ENCODE measurements at regions not wholly inside any gene's neighbourhood (a gene's known extent, or its start where the extent isn't known, plus 50 kb on each side); places are given as distances from the start of the nearest gene placed in this dataset.

DNA sequence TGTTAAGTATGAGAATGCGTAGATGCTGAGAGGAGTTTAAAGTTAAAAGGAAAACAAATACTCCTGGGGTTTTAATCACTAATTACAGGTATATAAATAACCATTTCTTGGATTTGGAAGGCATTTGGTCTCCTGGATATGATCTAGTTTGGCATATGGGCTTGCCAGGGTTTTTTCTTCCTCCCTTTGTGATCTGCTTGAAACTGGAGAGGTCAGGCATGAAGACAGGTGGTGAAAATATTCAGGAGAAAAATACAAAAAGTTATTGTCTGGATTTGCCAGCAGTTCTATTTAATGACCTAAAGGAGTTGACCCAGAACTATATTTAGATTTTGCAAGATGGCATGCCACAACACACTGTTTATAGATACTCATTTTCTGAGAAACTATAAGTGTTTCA, 136.3 kb downstream of the DIPK2A start:
- H3K9me3 Mint-ChIP-seq (ENCODE audit: unreplicated experiment) = no peaks in the 10 kb centered on the region
- no peaks in the 10 kb centered on the region for H3K9me3 ChIP-seq (ENCODE audit: insufficient read depth, low read depth, low read length)
- no peaks in the 10 kb centered on the region for H3K36me3 ChIP-seq (ENCODE audit: insufficient read depth, low read length)
- H3K79me2 ChIP-seq (ENCODE audit: insufficient read depth, low read length) = no peaks in the 10 kb centered on the region
- no peak overlapping the region for H2AFZ ChIP-seq (ENCODE audit: low read depth, low read length)
- no peak overlapping the region for H3K4me3 Mint-ChIP-seq (ENCODE audit: unreplicated experiment)
- H3K4me1 Mint-ChIP-seq (ENCODE audit: low read depth, unreplicated experiment) = peaks cover 5% of the 10 kb centered on the region
- H4K20me1 ChIP-seq (ENCODE audit: insufficient read depth, low read length) = no peaks in the 10 kb centered on the region
- FAIRE-seq (no peak), DNase-seq (ENCODE audit: low read depth) (no peak)
- TF ChIP-seq EZH2 (IDR thresholded peaks at IDR 0.05; ENCODE audit: insufficient read depth, low read length) = no peak
- TF ChIP-seq, protein P1, sequence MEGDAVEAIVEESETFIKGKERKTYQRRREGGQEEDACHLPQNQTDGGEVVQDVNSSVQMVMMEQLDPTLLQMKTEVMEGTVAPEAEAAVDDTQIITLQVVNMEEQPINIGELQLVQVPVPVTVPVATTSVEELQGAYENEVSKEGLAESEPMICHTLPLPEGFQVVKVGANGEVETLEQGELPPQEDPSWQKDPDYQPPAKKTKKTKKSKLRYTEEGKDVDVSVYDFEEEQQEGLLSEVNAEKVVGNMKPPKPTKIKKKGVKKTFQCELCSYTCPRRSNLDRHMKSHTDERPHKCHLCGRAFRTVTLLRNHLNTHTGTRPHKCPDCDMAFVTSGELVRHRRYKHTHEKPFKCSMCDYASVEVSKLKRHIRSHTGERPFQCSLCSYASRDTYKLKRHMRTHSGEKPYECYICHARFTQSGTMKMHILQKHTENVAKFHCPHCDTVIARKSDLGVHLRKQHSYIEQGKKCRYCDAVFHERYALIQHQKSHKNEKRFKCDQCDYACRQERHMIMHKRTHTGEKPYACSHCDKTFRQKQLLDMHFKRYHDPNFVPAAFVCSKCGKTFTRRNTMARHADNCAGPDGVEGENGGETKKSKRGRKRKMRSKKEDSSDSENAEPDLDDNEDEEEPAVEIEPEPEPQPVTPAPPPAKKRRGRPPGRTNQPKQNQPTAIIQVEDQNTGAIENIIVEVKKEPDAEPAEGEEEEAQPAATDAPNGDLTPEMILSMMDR (IDR thresholded peaks at IDR 0.05; ENCODE audit: insufficient read depth, low read depth, low read length) = no peak
- H3K4me1 ChIP-seq (ENCODE audit: insufficient read depth, low read length) = no peaks in the 10 kb centered on the region
- H3K4me2 ChIP-seq (ENCODE audit: low read length) = no peak overlapping the region
- no peaks in the 10 kb centered on the region for H3K27me3 ChIP-seq (ENCODE audit: insufficient read depth, low read length)
- no peak overlapping the region for H3K4me3 ChIP-seq (ENCODE audit: insufficient read depth, low read depth, low read length)
- no peak overlapping the region for H3K9ac ChIP-seq (ENCODE audit: low read length)
- H3K27ac ChIP-seq (ENCODE audit: low read depth, low read length) = no peak overlapping the region
- no peaks in the 10 kb centered on the region for H3K27me3 Mint-ChIP-seq (ENCODE audit: low read depth, unreplicated experiment)
- H3K36me3 Mint-ChIP-seq (ENCODE audit: low read depth, unreplicated experiment) = no peaks in the 10 kb centered on the region
- no peak overlapping the region for H3K27ac Mint-ChIP-seq (ENCODE audit: unreplicated experiment)

DNA sequence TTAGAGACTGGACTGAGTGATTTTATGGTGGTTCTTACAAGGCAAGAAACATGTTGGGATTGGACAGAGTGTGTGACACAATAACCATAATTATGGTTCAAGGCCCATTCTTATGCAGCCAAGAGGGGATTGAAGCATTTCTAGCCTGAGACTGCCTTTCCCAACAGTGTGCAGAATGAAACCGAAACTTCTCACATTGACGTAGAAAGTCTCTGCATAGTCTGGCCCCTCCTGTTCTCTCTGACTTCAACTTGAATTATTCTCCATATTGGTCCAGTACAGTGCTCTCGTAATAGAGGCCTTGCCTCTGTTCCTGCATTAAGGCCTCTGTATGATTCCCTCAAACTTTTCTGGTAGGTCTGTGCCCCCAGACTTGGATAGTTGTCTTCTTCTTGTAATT, 138.3 kb downstream of the DIPK2A start:
- no peaks in the 10 kb centered on the region for H3K27me3 Mint-ChIP-seq (ENCODE audit: low read depth, unreplicated experiment)
- Histone ChIP-seq H4K20me1 (ENCODE audit: insufficient read depth, low read length) (no peaks in the 10 kb centered on the region), H2AFZ (ENCODE audit: low read depth, low read length) (no peak overlapping the region), H3K9ac (ENCODE audit: low read length) (no peak overlapping the region), H3K4me2 (ENCODE audit: low read length) (no peak overlapping the region), H3K9me3 (ENCODE audit: insufficient read depth, low read depth, low read length) (no peaks in the 10 kb centered on the region), H3K4me1 (ENCODE audit: insufficient read depth, low read length) (no peaks in the 10 kb centered on the region), H3K36me3 (ENCODE audit: insufficient read depth, low read length) (no peaks in the 10 kb centered on the region), H3K4me3 (ENCODE audit: insufficient read depth, low read depth, low read length) (no peak overlapping the region), H3K27ac (ENCODE audit: low read depth, low read length) (no peak overlapping the region), H3K27me3 (ENCODE audit: insufficient read depth, low read length) (no peaks in the 10 kb centered on the region), H3K79me2 (ENCODE audit: insufficient read depth, low read length) (no peaks in the 10 kb centered on the region)
- no peak overlapping the region for H3K27ac Mint-ChIP-seq (ENCODE audit: unreplicated experiment)
- DNase-seq (ENCODE audit: low read depth) = no peak
- peaks cover 8% of the 10 kb centered on the region for H3K4me1 Mint-ChIP-seq (ENCODE audit: low read depth, unreplicated experiment)
- no peak for TF ChIP-seq EZH2 (IDR thresholded peaks at IDR 0.05; ENCODE audit: insufficient read depth, low read length)
- TF ChIP-seq, protein P1 (IDR thresholded peaks at IDR 0.05; ENCODE audit: insufficient read depth, low read depth, low read length) = no peak
- FAIRE-seq = no peak
- no peak overlapping the region for H3K4me3 Mint-ChIP-seq (ENCODE audit: unreplicated experiment)
- H3K9me3 Mint-ChIP-seq (ENCODE audit: unreplicated experiment) = no peaks in the 10 kb centered on the region
- no peaks in the 10 kb centered on the region for H3K36me3 Mint-ChIP-seq (ENCODE audit: low read depth, unreplicated experiment)

DNA sequence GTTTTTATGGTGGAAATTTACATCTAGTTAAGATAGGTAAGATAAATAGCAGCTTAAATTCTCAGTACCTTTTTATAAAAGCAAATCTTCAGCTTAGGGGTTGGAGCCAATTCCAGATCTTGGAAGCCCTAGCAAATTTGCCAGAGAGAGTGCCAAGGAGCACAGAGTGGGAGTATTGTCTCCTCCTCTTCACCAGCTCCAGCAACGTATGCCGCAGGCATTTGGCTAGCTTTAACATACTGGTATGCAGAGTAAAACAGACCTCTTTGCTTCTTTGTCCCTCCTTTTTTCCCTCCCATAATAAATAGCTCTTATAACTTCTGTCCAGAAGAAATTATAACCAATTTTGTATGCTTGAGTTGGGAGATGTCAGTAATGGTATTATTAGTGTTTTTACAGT, 140.4 kb downstream of the DIPK2A start:
- peaks cover 3% of the 10 kb centered on the region for H3K4me1 Mint-ChIP-seq (ENCODE audit: low read depth, unreplicated experiment)
- Histone ChIP-seq H3K9ac (ENCODE audit: low read length) (no peak overlapping the region), H3K4me1 (ENCODE audit: insufficient read depth, low read length) (no peaks in the 10 kb centered on the region), H3K27me3 (ENCODE audit: insufficient read depth, low read length) (no peaks in the 10 kb centered on the region), H3K36me3 (ENCODE audit: insufficient read depth, low read length) (no peaks in the 10 kb centered on the region), H3K9me3 (ENCODE audit: insufficient read depth, low read depth, low read length) (no peaks in the 10 kb centered on the region), H2AFZ (ENCODE audit: low read depth, low read length) (no peak overlapping the region), H3K4me2 (ENCODE audit: low read length) (no peak overlapping the region), H3K4me3 (ENCODE audit: insufficient read depth, low read depth, low read length) (no peak overlapping the region), H3K79me2 (ENCODE audit: insufficient read depth, low read length) (no peaks in the 10 kb centered on the region), H4K20me1 (ENCODE audit: insufficient read depth, low read length) (no peaks in the 10 kb centered on the region), H3K27ac (ENCODE audit: low read depth, low read length) (no peak overlapping the region)
- no peaks in the 10 kb centered on the region for H3K9me3 Mint-ChIP-seq (ENCODE audit: unreplicated experiment)
- FAIRE-seq (no peak), DNase-seq (ENCODE audit: low read depth) (peak; percentile 6)
- no peaks in the 10 kb centered on the region for H3K36me3 Mint-ChIP-seq (ENCODE audit: low read depth, unreplicated experiment)
- H3K27me3 Mint-ChIP-seq (ENCODE audit: low read depth, unreplicated experiment) = no peaks in the 10 kb centered on the region
- H3K27ac Mint-ChIP-seq (ENCODE audit: unreplicated experiment) = no peak overlapping the region
- H3K4me3 Mint-ChIP-seq (ENCODE audit: unreplicated experiment) = no peak overlapping the region
- TF ChIP-seq EZH2 (IDR thresholded peaks at IDR 0.05; ENCODE audit: insufficient read depth, low read length) = no peak
- TF ChIP-seq, protein P1 (IDR thresholded peaks at IDR 0.05; ENCODE audit: insufficient read depth, low read depth, low read length) = no peak

All from astrocyte (in vitro differentiated cells and primary cell).